ENCODE measurements at regions not wholly inside any gene's neighbourhood (a gene's known extent, or its start where the extent isn't known, plus 50 kb on each side); places are given as distances from the start of the nearest gene placed in this dataset.

DNA sequence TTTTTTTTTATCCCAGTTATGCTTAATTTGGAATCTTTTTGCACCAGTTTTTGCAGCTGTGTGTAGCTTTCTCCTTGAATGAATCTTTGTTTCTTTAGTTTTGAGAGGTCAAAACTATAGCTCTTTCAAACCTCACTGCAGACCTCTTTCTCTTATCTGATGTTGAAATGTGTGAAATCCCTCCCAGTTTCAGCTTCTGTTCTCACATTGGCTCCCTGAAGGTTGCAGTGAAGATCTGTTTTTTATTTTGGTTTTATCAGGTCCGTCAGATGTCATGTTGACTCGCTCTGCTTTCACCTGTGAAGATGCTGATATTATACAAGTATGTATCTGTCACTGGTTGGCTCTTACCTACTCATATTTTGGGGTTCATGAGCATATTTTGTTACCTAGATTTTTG, 372.0 kb downstream of the RFC3 start:
- TF ChIP-seq YY1 (IDR thresholded peaks at IDR 0.05) (no peak), TAF1 (conservative IDR thresholded peaks at IDR 0.05) (no peak), FOXA1 (IDR thresholded peaks at IDR 0.05) (no peak), FOXA2 (IDR thresholded peaks at IDR 0.05) (no peak), HNF4G (IDR thresholded peaks at IDR 0.05) (no peak), RAD21 (IDR thresholded peaks at IDR 0.05) (no peak)
- TF ChIP-seq, protein P1, sequence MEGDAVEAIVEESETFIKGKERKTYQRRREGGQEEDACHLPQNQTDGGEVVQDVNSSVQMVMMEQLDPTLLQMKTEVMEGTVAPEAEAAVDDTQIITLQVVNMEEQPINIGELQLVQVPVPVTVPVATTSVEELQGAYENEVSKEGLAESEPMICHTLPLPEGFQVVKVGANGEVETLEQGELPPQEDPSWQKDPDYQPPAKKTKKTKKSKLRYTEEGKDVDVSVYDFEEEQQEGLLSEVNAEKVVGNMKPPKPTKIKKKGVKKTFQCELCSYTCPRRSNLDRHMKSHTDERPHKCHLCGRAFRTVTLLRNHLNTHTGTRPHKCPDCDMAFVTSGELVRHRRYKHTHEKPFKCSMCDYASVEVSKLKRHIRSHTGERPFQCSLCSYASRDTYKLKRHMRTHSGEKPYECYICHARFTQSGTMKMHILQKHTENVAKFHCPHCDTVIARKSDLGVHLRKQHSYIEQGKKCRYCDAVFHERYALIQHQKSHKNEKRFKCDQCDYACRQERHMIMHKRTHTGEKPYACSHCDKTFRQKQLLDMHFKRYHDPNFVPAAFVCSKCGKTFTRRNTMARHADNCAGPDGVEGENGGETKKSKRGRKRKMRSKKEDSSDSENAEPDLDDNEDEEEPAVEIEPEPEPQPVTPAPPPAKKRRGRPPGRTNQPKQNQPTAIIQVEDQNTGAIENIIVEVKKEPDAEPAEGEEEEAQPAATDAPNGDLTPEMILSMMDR (IDR thresholded peaks at IDR 0.05; ENCODE audit: low read depth, low read length, missing input control) = no peak
- TF ChIP-seq, protein P2, sequence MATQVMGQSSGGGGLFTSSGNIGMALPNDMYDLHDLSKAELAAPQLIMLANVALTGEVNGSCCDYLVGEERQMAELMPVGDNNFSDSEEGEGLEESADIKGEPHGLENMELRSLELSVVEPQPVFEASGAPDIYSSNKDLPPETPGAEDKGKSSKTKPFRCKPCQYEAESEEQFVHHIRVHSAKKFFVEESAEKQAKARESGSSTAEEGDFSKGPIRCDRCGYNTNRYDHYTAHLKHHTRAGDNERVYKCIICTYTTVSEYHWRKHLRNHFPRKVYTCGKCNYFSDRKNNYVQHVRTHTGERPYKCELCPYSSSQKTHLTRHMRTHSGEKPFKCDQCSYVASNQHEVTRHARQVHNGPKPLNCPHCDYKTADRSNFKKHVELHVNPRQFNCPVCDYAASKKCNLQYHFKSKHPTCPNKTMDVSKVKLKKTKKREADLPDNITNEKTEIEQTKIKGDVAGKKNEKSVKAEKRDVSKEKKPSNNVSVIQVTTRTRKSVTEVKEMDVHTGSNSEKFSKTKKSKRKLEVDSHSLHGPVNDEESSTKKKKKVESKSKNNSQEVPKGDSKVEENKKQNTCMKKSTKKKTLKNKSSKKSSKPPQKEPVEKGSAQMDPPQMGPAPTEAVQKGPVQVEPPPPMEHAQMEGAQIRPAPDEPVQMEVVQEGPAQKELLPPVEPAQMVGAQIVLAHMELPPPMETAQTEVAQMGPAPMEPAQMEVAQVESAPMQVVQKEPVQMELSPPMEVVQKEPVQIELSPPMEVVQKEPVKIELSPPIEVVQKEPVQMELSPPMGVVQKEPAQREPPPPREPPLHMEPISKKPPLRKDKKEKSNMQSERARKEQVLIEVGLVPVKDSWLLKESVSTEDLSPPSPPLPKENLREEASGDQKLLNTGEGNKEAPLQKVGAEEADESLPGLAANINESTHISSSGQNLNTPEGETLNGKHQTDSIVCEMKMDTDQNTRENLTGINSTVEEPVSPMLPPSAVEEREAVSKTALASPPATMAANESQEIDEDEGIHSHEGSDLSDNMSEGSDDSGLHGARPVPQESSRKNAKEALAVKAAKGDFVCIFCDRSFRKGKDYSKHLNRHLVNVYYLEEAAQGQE (IDR thresholded peaks at IDR 0.05) = no peak
- TF ChIP-seq, protein P3, sequence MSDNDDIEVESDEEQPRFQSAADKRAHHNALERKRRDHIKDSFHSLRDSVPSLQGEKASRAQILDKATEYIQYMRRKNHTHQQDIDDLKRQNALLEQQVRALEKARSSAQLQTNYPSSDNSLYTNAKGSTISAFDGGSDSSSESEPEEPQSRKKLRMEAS (IDR thresholded peaks at IDR 0.05) = no peak

Data from liver (tissue), 3 donors.